ENCODE measurements at regions not wholly inside any gene's neighbourhood (a gene's known extent, or its start where the extent isn't known, plus 50 kb on each side); places are given as distances from the start of the nearest gene placed in this dataset.

GRCh38 chr16:64403352-64403751, 718.5 kb downstream of the CDH11 start:
- peaks cover 4% of the 10 kb centered on the region for H3K4me1 ChIP-seq (ENCODE audit: control insufficient read depth, insufficient read depth, low read length)
- H3K36me3 ChIP-seq (ENCODE audit: control insufficient read depth, insufficient read depth, low read length): no peaks in the 10 kb centered on the region
- no peak for DNase-seq
- no peak overlapping the region for H3K4me3 ChIP-seq (ENCODE audit: low read length)
- WGBS (ENCODE audit: insufficient coverage, low lambda C conversion rate): no CpG with 5 or more reads among the region's 1 CpG
- no peak overlapping the region for H3K27ac ChIP-seq (ENCODE audit: low read length)
- H3K9me3 ChIP-seq (ENCODE audit: control insufficient read depth, low read depth, low read length): no peaks in the 10 kb centered on the region
- H3K27me3 ChIP-seq (ENCODE audit: control insufficient read depth, insufficient read depth, low read length): no peaks in the 10 kb centered on the region

DNA sequence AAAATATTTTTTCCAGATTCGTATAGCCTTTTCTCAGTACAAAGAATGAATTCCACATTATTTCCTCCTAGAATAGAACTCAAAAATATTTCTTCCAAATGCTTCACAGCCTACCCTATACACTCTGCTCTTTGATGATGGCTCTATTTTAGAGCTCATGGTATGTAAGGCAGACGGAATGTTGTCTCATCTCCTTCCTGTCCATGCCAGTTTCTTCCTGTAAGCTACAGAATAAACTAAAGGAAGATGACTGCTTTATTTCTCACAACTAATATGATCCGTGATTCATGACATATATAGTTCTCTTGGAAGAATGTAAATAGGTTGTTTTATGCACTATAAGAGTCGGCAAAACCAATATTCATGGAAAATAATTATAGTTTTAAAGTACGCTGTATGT, 723.1 kb downstream of the CDH11 start:
- H3K4me3 ChIP-seq (ENCODE audit: low read length): no peak overlapping the region
- WGBS (ENCODE audit: insufficient coverage, low lambda C conversion rate): 79% methylated on average over 4 of the region's 5 CpGs
- H3K27me3 ChIP-seq (ENCODE audit: control insufficient read depth, insufficient read depth, low read length): no peaks in the 10 kb centered on the region
- H3K27ac ChIP-seq (ENCODE audit: low read length): no peak overlapping the region
- H3K9me3 ChIP-seq (ENCODE audit: control insufficient read depth, low read depth, low read length): no peaks in the 10 kb centered on the region
- peaks cover 2% of the 10 kb centered on the region for H3K4me1 ChIP-seq (ENCODE audit: control insufficient read depth, insufficient read depth, low read length)
- H3K36me3 ChIP-seq (ENCODE audit: control insufficient read depth, insufficient read depth, low read length): no peaks in the 10 kb centered on the region
- no peak for DNase-seq

DNA sequence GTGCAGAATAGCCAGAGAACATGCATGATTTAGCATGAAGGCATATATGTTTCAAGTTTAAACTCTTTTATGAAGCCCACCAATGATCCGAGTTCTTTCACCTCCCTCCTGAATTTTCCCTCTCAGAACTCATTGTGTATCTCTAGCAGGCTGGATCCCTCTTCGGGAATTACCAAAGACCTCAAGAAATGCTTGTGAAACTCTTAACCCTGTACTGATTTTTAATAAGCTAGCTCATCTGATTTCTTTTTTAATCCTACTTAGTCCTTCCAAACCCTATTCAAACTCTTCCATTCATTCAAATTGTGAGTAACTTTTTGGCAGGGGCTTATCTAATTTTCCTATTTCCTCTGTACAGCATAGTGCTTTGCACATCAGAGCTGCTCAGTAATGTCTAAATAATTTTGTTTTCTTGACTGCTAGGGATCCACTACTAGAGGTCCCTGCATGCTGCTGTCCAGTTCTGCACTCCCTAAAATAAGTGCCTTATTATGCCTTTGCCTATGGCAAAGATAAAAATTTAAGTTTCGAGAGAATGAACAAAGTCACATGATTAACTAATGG, 723.8 kb downstream of the CDH11 start:
- Histone ChIP-seq H3K9me3 (ENCODE audit: control insufficient read depth, low read depth, low read length) (no peaks in the 10 kb centered on the region), H3K4me1 (ENCODE audit: control insufficient read depth, insufficient read depth, low read length) (no peaks in the 10 kb centered on the region), H3K4me3 (ENCODE audit: low read length) (no peak overlapping the region), H3K36me3 (ENCODE audit: control insufficient read depth, insufficient read depth, low read length) (no peaks in the 10 kb centered on the region), H3K27me3 (ENCODE audit: control insufficient read depth, insufficient read depth, low read length) (no peaks in the 10 kb centered on the region), H3K27ac (ENCODE audit: low read length) (no peak overlapping the region)
- WGBS (ENCODE audit: insufficient coverage, low lambda C conversion rate): 90% methylated on average over 2 of the region's 3 CpGs
- DNase-seq: no peak

DNA sequence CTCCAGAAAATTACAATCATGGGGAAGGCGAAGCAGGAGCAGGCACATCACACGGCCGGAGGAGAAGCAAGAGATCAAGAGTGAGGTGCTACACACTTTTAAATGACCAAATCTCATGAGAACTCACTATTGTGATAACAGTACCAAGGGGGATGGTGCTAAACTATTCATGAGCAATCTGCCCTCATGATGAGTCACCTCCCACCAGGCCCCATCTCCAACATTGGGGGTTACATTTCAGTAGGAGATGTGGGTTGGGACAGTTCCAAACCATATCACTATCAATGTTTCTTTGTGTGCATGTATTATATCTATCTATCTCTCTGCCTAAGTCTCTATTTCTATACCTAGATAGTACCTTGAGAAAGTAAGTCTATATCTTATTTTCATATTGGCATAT, 724.8 kb downstream of the CDH11 start:
- no peaks in the 10 kb centered on the region for H3K36me3 ChIP-seq (ENCODE audit: control insufficient read depth, insufficient read depth, low read length)
- H3K9me3 ChIP-seq (ENCODE audit: control insufficient read depth, low read depth, low read length): no peaks in the 10 kb centered on the region
- no peaks in the 10 kb centered on the region for H3K4me1 ChIP-seq (ENCODE audit: control insufficient read depth, insufficient read depth, low read length)
- no CpG with 5 or more reads among the region's 3 CpGs for WGBS (ENCODE audit: insufficient coverage, low lambda C conversion rate)
- no peaks in the 10 kb centered on the region for H3K27me3 ChIP-seq (ENCODE audit: control insufficient read depth, insufficient read depth, low read length)
- H3K27ac ChIP-seq (ENCODE audit: low read length): no peak overlapping the region
- H3K4me3 ChIP-seq (ENCODE audit: low read length): no peak overlapping the region
- no peak for DNase-seq

- Histone ChIP-seq H3K9me3 (ENCODE audit: control insufficient read depth, low read depth, low read length) (no peaks in the 10 kb centered on the region), H3K4me1 (ENCODE audit: control insufficient read depth, insufficient read depth, low read length) (no peaks in the 10 kb centered on the region), H3K36me3 (ENCODE audit: control insufficient read depth, insufficient read depth, low read length) (no peaks in the 10 kb centered on the region), H3K27me3 (ENCODE audit: control insufficient read depth, insufficient read depth, low read length) (no peaks in the 10 kb centered on the region), H3K4me3 (ENCODE audit: low read length) (no peak overlapping the region), H3K27ac (ENCODE audit: low read length) (no peak overlapping the region)
- no peak for DNase-seq
- 67% methylated on average over 1 of the region's 1 CpG for WGBS (ENCODE audit: insufficient coverage, low lambda C conversion rate)
These were observed 727.8 kb downstream of the CDH11 start for GRCh38 chr16:64394061-64394460.

- no peaks in the 10 kb centered on the region for H3K36me3 ChIP-seq (ENCODE audit: control insufficient read depth, insufficient read depth, low read length)
- no peaks in the 10 kb centered on the region for H3K9me3 ChIP-seq (ENCODE audit: control insufficient read depth, low read depth, low read length)
- no peak overlapping the region for H3K27ac ChIP-seq (ENCODE audit: low read length)
- no peaks in the 10 kb centered on the region for H3K4me1 ChIP-seq (ENCODE audit: control insufficient read depth, insufficient read depth, low read length)
- WGBS (ENCODE audit: insufficient coverage, low lambda C conversion rate): no CpG with 5 or more reads among the region's 1 CpG
- H3K27me3 ChIP-seq (ENCODE audit: control insufficient read depth, insufficient read depth, low read length): no peaks in the 10 kb centered on the region
- no peak for DNase-seq
- H3K4me3 ChIP-seq (ENCODE audit: low read length): no peak overlapping the region
These were observed 729.4 kb downstream of the CDH11 start for GRCh38 chr16:64392456-64392855.

DNA sequence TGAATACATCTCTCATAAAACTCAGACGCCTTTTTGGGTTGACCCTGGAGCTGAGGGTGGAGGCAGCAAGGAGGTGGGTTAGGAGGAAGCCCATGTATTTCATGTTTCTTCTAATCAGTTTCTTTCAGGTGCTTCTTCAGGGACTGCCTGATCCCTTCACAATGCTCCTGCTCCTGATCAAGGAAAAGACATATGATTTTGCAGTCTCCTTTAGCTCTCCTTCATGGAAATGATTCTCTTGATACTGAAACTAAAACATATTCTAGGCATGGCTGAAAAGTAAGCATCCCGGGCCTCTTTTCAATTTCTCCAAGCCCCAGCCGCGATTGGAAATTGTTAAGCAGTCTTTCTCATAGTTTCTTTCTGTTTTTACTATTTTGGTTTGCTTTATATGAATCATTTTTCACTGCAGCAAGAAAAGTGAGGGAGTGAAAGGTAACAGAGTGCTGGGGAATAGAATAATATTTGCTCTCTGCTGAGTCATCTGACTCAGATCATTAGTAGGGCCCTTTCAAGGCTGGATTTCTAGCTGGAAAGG, 730.7 kb downstream of the CDH11 start:
- H3K9me3 ChIP-seq (ENCODE audit: control insufficient read depth, low read depth, low read length): no peaks in the 10 kb centered on the region
- H3K27me3 ChIP-seq (ENCODE audit: control insufficient read depth, insufficient read depth, low read length): no peaks in the 10 kb centered on the region
- no peak for DNase-seq
- no peaks in the 10 kb centered on the region for H3K36me3 ChIP-seq (ENCODE audit: control insufficient read depth, insufficient read depth, low read length)
- H3K27ac ChIP-seq (ENCODE audit: low read length): no peak overlapping the region
- no peaks in the 10 kb centered on the region for H3K4me1 ChIP-seq (ENCODE audit: control insufficient read depth, insufficient read depth, low read length)
- WGBS (ENCODE audit: insufficient coverage, low lambda C conversion rate): 50% methylated on average over 2 of the region's 4 CpGs
- no peak overlapping the region for H3K4me3 ChIP-seq (ENCODE audit: low read length)

- WGBS (ENCODE audit: insufficient coverage, low lambda C conversion rate): 100% methylated on average over 3 of the region's 4 CpGs
- DNase-seq: no peak
- no peaks in the 10 kb centered on the region for H3K9me3 ChIP-seq (ENCODE audit: control insufficient read depth, low read depth, low read length)
- H3K36me3 ChIP-seq (ENCODE audit: control insufficient read depth, insufficient read depth, low read length): no peaks in the 10 kb centered on the region
- H3K27ac ChIP-seq (ENCODE audit: low read length): no peak overlapping the region
- no peaks in the 10 kb centered on the region for H3K4me1 ChIP-seq (ENCODE audit: control insufficient read depth, insufficient read depth, low read length)
- H3K4me3 ChIP-seq (ENCODE audit: low read length): no peak overlapping the region
- H3K27me3 ChIP-seq (ENCODE audit: control insufficient read depth, insufficient read depth, low read length): no peaks in the 10 kb centered on the region
These were observed 731.8 kb downstream of the CDH11 start for GRCh38 chr16:64390102-64390501.

GRCh38 chr16:64384636-64385035, 737.2 kb downstream of the CDH11 start:
- H3K36me3 ChIP-seq (ENCODE audit: control insufficient read depth, insufficient read depth, low read length): no peaks in the 10 kb centered on the region
- peaks cover 8% of the 10 kb centered on the region for H3K9me3 ChIP-seq (ENCODE audit: control insufficient read depth, low read depth, low read length)
- H3K4me1 ChIP-seq (ENCODE audit: control insufficient read depth, insufficient read depth, low read length): no peaks in the 10 kb centered on the region
- H3K27ac ChIP-seq (ENCODE audit: low read length): no peak overlapping the region
- no peaks in the 10 kb centered on the region for H3K27me3 ChIP-seq (ENCODE audit: control insufficient read depth, insufficient read depth, low read length)
- 74% methylated on average over 3 of the region's 4 CpGs for WGBS (ENCODE audit: insufficient coverage, low lambda C conversion rate)
- no peak for DNase-seq
- no peak overlapping the region for H3K4me3 ChIP-seq (ENCODE audit: low read length)

DNA sequence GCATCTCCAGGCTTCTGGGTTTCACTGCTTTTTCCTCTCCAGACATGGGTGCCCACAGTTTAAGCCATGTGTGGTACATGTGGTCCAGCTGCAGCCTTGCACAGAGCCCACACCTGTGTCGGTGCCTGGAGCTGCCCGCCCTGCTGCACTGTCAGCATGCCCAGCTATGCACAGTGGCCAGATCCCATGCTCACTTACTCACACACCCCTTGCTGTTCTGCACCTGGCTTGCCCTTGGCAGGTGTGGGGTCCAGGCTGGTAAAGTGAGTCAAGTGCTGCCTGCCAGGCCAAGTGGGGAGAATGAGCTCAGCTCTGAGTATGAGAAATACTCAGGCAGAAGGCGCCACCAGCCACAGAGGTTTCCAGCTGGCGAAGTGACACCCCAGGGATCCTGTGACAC, 739.9 kb downstream of the CDH11 start:
- DNase-seq: no peak
- no peaks in the 10 kb centered on the region for H3K27me3 ChIP-seq (ENCODE audit: control insufficient read depth, insufficient read depth, low read length)
- H3K9me3 ChIP-seq (ENCODE audit: control insufficient read depth, low read depth, low read length): peaks cover 8% of the 10 kb centered on the region
- WGBS (ENCODE audit: insufficient coverage, low lambda C conversion rate): no CpG with 5 or more reads among the region's 4 CpGs
- no peak overlapping the region for H3K4me3 ChIP-seq (ENCODE audit: low read length)
- H3K27ac ChIP-seq (ENCODE audit: low read length): no peak overlapping the region
- no peaks in the 10 kb centered on the region for H3K36me3 ChIP-seq (ENCODE audit: control insufficient read depth, insufficient read depth, low read length)
- no peaks in the 10 kb centered on the region for H3K4me1 ChIP-seq (ENCODE audit: control insufficient read depth, insufficient read depth, low read length)

DNA sequence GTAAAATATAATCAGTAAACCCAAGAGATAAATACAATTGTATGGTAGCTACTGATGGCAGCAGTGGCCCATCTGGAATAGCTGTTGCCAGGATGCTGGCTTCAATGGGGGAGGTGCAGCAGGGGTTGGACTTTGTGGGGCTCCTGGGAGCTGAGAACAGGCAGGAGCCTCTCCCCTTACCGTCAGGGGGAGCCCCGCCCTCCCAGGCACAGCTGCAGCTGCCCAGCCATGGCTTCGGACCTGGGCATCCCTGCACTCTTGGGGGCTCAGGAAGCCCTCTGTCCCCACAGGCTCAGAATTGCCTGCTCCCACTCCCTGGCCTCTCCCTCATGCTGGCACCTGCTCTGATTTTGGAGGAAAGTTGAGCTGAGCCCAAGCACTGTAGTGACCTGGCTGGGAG, 741.1 kb downstream of the CDH11 start:
- DNase-seq: no peak
- WGBS (ENCODE audit: insufficient coverage, low lambda C conversion rate): no CpG with 5 or more reads among the region's 3 CpGs
- H3K27ac ChIP-seq (ENCODE audit: low read length): no peak overlapping the region
- H3K4me3 ChIP-seq (ENCODE audit: low read length): no peak overlapping the region
- H3K27me3 ChIP-seq (ENCODE audit: control insufficient read depth, insufficient read depth, low read length): no peaks in the 10 kb centered on the region
- peaks cover 8% of the 10 kb centered on the region for H3K9me3 ChIP-seq (ENCODE audit: control insufficient read depth, low read depth, low read length)
- no peaks in the 10 kb centered on the region for H3K4me1 ChIP-seq (ENCODE audit: control insufficient read depth, insufficient read depth, low read length)
- no peaks in the 10 kb centered on the region for H3K36me3 ChIP-seq (ENCODE audit: control insufficient read depth, insufficient read depth, low read length)
